ENCODE measurements at regions not wholly inside any gene's neighbourhood (a gene's known extent, or its start where the extent isn't known, plus 50 kb on each side); places are given as distances from the start of the nearest gene placed in this dataset.

GRCh38 chr3:159860269-159861116, 128.1 kb upstream of the IL12A start:
- H3K4me1 ChIP-seq (replicated peaks in 1 of 2; ENCODE audit: control insufficient read depth in 2 of 2, insufficient read depth in 2 of 2, low read length in 2 of 2), result no peaks in the 10 kb centered on the region
- BruUV-seq (replicated peaks), result no TSS peak
- no peak overlapping the region for H3K4me2 ChIP-seq (ENCODE audit: insufficient read depth, low read length)
- no peak overlapping the region for H3K9ac ChIP-seq (ENCODE audit: insufficient read depth in 1 of 2, low read depth in 2 of 2, low read length in 2 of 2)
- no peak overlapping the region for H2AFZ ChIP-seq (ENCODE audit: low read depth, low read length)
- no peak overlapping the region for H3K4me3 ChIP-seq
- TF ChIP-seq DMBX1 (CRISPR knock-in tag; IDR thresholded peaks at IDR 0.05; ENCODE audit: borderline replicate concordance), result no peak
- TF ChIP-seq SRSF9 (IDR thresholded peaks at IDR 0.05; ENCODE audit: borderline replicate concordance, low read depth, low read length), result no peak
- TF ChIP-seq ZNF584 (CRISPR knock-in tag; IDR thresholded peaks at IDR 0.05; ENCODE audit: low read depth), result no peak
- TF ChIP-seq ZNF445 (CRISPR knock-in tag; IDR thresholded peaks at IDR 0.05; ENCODE audit: low read depth), result no peak
- TF ChIP-seq ELF1 (tag; IDR thresholded peaks at IDR 0.05), result no peak
- no peak for TF ChIP-seq HDAC6 (IDR thresholded peaks at IDR 0.05; ENCODE audit: low read depth, low read length)
- no peak for TF ChIP-seq ATF3 (IDR thresholded peaks at IDR 0.05)
- TF ChIP-seq ATF3 (CRISPR knock-in tag; conservative IDR thresholded peaks at IDR 0.05), result no peak
- TF ChIP-seq ESRRB (CRISPR knock-in tag; IDR thresholded peaks at IDR 0.05; ENCODE audit: borderline replicate concordance), result no peak
- no peak for TF ChIP-seq TEAD2 (tag; IDR thresholded peaks at IDR 0.05)
- no peak for TF ChIP-seq ZNF3 (CRISPR knock-in tag; IDR thresholded peaks at IDR 0.05)
- TF ChIP-seq RB1 (IDR thresholded peaks at IDR 0.05; ENCODE audit: low read depth), result no peak
- no peak for TF ChIP-seq ZFX (CRISPR knock-in tag; IDR thresholded peaks at IDR 0.05)
- intact Hi-C loops (cut with micrococcal nuclease) (no loop called here), in situ Hi-C loops (cut with MboI) (no loop called here)
- peaks cover 4 to 11% of the 10 kb centered on the region in 2 experiments; a peak in 2 of 5 replicates for H3K27me3 ChIP-seq (ENCODE audit: control insufficient read depth in 2 of 2, insufficient read depth in 2 of 2, low read length in 2 of 2)
- no peaks in the 10 kb centered on the region for H3K9me3 ChIP-seq (replicated peaks; ENCODE audit: control insufficient read depth, insufficient read depth, low read depth, low read length)
- POLR2A ChIA-PET, result no interaction called here
- H3K36me3 ChIP-seq (ENCODE audit: control insufficient read depth, insufficient read depth, low read length), result no peaks in the 10 kb centered on the region
- H4K20me1 ChIP-seq (replicated peaks; ENCODE audit: control insufficient read depth, insufficient read depth, low read length), result no peaks in the 10 kb centered on the region
- no peaks in the 10 kb centered on the region for H3K79me2 ChIP-seq (ENCODE audit: control insufficient read depth, insufficient read depth, low read length)
- H3K27ac ChIP-seq (ENCODE audit: extremely low read depth, low read depth, low read length), result no peak overlapping the region
- FAIRE-seq (no peak), ATAC-seq (no peak), DNase-seq (ENCODE audit: extremely low read depth in 1 of 4, low spot score in 3 of 4) (no peak)
- CTCF ChIA-PET (ENCODE audit: low intra/inter-chr PET ratio), result no interaction called here
- WGBS (ENCODE audit: insufficient coverage, low coverage, missing lambda C conversion rate), result 0% methylated on average over 4 of the region's 4 CpGs
- no peaks in the 10 kb centered on the region for H3K9me1 ChIP-seq (ENCODE audit: control insufficient read depth, insufficient read depth, low read length)
